Jurkat, Clone E6-1 (cell line): ENCODE measurements at regions not wholly inside any gene's neighbourhood (a gene's known extent, or its start where the extent isn't known, plus 50 kb on each side); places are given as distances from the start of the nearest gene placed in this dataset.

ENCODE experiments used
- DNase-seq: peaks from one replicate; pipeline ENCODE4 v3.0.0-alpha.2; 2011; ENCODE audit warnings: low read depth, low spot score
- H3K4me3 ChIP-seq: 2 replicates; pipeline ENCODE4 v1.5.1; 2011; ENCODE audit warnings: mild to moderate bottlenecking, low read length, control low read depth, moderate library complexity

DNA sequence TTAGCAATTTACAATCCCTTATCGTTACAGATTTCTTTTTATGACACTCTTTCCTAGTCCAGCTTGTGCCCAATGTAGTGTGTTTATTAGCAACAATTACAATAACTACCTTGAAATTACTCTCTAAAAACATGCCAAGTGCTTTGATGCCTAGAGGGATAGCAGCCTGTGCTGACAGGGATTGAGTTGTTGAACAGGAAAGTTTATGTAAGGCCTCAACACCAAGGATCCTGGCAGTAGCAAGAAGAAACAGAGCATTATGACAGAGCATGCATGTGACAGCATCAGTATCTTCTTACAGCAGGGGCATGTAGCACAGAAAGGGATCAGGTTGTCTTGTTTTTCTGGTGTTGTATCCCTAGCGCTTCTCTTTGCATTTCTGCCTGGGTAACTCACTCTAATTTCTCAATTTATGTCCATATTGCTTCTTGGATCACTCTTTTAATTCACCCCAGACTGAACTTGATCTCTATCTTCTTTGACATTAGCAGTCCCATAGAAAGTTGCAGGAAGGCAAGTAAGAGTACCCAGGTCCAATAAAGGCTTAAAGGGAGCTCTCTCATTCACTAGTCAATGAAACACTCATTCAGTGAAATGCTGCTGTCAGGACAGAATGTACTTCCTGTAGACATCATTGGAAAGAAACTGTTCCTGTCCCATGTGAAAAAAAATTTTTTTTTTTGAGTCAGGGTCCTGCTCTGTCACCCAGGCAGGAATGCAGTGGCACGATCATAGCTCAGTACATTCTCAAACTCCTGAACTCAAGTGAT is 220.0 kb upstream of the GRIP1 start:
- no peak for DNase-seq
- H3K4me3 ChIP-seq: no peak overlapping the region

DNA sequence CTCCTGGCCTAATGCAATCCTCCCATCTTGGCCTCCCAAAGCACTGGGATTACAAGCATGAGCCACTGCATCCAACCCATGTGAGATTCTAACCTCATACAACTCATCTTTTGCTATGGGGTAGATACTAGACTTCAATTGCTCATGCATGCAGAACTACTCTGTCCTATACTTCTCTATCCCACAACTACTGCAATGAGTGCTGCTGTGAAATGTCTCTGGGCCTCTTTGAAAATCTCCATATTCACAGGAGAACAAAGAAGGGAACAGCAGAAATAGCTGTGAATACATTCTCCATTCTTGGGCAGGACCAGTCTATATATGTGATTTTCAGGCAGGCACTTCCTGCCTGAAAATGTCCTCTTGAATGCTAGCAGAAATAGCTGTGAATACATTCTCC is 220.7 kb upstream of the GRIP1 start:
- no peak overlapping the region for H3K4me3 ChIP-seq
- no peak for DNase-seq

DNA sequence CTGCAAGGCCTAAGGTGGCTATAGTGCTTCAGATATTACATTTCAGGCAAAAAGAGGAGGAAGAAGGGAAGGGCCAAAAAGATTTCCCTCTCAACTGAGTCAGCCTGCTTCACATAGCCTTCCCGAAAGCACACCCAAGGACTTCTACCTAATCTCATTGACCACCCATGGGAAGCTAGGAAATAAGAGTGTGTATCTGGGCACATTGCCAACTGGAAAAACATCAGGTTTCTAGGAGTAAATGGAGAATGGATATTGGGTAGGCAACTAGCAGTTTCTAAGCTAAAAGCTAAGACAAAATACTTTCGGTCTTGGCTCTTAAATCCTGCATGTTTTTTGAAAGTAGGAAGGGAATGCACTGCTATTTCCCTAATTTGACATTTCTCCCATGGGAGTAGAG is 221.7 kb upstream of the GRIP1 start:
- DNase-seq: no peak
- H3K4me3 ChIP-seq: no peak overlapping the region

DNA sequence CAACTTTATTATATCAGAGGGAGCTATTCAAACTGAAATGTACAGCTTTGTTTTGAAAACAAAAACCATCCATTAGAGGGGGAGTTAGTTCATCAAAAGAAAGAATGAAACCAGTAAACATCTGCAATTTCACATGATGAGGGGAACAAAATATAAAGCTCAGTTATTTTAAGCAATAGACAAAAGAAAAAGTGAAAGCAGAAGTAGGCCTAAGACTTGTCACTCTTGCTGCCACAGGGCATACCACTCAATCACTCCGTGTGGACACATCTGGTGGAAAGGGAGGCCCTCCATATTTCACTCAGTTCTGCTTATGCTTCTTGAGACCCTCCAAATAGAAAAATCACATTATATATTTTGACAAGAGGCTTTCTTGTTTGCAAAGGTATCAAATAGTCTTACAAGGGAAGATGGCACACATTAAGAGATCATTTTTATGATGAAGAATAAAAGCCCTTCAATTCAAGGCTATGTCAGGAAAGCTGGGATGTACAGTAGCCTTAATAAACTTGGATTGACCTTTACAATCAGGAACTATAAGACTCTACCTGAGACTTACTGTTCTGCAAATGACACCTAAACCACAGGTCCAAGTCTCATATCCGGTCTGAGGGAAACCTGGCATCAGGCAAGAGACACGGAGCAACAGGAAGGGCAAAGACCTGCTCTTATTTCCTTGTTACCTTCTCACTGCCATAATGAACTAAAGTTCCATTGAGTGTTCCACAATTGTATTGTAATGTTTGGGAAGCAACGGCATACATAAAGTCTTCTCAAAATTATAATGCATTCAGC is 222.5 kb upstream of the GRIP1 start:
- no peak overlapping the region for H3K4me3 ChIP-seq
- DNase-seq: no peak

DNA sequence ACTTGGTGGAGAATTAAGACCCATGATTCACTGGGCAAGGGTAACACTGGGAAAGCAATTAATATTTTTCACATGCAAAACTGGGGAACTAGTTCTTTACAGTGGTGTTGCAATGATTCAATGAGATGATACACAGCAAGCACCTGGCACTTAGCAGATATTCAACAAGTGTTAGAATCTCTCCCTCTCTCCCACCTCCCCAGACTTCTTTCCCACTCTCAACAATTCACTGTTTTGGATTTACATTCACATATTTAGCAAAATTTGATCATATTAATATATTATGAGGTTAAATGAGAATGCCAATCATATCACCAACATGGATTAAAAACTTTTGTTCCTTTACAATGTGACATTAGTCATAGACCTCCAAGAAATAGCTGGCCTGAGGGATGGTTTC is 223.1 kb upstream of the GRIP1 start:
- no peak for DNase-seq

DNA sequence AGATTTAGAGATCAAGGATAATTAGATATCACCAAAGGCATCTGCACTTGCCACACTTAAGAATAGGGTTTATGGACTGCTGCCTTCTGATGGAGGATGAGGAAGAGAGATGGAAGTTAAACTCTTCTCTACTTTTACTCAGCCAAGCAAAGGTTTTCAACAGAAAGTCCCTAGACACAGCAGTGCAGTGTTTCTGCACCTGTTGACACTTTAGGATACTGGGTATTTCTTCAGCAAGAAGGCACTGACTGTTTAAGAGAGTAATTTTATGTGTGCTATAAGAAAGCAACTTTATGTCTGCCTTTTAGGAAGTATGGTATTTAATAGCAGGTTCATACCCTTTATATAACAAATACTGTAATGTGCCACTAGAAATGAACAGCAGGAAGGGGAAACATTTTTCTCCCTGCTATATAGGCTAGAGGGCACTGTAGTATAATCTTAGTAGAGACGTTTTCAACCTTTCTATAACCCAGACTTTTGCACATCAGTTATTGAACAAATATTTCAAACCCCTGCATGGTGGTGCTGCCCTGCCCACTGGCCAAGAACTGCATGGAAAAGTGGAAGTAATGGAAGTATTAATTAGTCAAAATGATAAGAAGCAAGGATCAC is 225.0 kb upstream of the GRIP1 start:
- H3K4me3 ChIP-seq: no peak overlapping the region
- no peak for DNase-seq

More for the DNA sequence above, 223.1 kb upstream of the GRIP1 start:
- no peak overlapping the region for H3K4me3 ChIP-seq

DNA sequence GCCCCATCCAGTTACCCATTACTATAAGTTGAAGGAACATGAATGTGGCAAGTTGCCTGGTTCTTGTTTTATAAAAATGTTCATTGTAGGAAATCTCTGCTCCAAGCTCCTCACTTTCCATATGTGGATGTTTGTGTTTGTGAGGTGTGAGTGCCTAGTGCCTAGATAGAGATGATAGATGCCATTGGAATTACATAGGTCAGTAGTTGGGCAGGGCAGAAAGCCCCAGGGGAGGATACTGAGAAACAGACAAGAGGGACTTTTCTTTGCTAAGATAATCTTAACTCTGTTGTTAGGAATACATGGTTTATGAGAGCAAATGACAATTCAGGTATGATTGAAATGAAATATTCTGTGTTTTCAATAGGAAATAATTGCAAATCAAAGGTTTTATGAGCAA is 226.3 kb upstream of the GRIP1 start:
- DNase-seq: no peak
- H3K4me3 ChIP-seq: no peak overlapping the region

DNA sequence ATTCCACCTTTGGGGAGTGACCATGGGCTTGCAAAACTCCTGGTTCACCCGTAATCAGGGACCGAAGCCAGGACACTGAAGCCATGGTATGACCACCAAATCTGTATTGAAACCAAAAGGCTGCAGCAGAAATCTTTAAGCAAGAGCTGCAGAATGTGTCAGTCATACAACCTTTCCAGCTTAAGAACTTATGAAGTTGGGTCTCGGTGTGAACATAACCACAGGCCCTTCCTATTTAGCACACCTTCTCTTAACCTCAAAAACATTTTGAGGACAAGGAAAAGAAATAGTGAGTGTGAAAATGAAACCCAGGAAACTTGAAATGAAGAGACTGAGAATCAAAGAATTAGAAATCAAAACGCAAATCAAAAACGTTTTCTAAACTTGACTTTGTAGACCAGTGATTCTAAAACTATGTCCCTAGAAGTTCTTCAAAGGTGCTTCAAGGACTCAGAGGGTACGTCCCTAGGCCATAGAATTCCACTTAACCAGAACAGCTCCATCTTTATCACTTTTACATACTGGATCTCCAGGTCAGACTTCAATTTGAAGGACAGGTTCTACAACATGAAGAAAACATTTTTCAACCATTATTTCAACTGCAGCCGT is 231.6 kb upstream of the GRIP1 start:
- no peak for DNase-seq
- H3K4me3 ChIP-seq: no peak overlapping the region

DNA sequence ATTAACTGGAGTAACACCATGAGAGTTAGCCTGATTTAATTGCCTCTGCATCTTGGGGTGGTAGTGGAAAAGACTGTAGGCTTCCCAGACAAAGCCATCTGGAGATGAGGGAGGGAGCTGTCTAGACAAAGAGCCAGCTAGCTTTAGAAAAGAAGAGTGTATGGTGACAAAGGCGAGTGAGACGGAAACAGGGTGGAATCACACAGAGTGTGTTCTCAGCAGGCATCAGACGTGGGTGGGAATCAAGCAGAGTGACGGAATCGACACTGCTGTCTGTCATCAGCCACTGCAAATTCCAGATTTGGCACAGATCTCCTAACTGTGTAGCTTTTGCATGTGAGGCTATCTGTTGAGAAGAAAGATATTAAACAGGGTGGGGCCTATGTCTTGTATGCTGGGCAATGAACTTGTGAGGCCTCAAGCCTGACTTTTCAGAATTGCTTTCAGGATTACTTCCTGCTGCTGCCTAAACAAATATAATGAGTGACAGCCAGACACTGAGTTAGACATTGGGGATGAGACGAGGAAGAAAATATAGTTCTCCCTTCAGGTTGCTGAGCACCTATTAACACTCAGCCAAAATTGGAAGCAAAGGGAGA is 236.5 kb upstream of the GRIP1 start:
- no peak for DNase-seq
- H3K4me3 ChIP-seq: no peak overlapping the region

DNA sequence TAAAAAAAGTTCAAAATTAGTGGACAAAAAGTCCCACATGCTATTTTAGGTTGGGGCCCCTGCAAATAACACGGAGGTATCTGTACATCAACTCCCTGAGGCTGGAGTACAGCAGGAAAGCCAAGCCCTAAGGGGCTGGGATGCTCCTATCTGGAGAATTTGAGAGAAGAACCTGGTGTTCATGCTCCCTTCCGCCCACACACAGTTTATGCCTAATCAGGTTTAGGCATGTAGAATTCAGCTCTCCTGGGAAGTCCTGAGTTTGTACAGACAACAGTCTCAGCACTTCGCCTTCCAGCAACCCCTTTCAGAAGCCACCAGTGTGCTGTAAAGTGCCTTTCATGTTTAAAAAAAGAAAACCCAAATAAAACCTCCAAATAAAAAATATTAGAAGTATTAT is 237.3 kb upstream of the GRIP1 start:
- no peak for DNase-seq
- H3K4me3 ChIP-seq: no peak overlapping the region

DNA sequence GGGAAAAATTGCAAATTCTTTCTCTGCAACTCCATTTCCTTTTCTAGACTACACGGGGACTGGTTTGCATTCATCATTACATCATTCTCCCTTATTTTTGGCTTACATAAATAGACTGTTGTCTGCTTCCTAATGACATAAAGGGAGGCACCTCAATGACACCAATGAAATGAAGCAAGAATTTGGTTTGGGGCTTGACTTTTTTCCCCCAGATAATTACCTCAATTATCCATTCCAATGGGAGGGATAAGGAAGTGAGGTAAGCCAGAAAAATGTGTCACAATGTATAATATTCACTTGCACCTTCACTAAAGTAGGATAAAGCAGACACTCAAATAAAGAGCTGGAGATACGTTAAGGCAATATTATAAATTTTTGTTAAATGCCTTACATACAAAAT is 240.6 kb upstream of the GRIP1 start:
- DNase-seq: no peak

DNA sequence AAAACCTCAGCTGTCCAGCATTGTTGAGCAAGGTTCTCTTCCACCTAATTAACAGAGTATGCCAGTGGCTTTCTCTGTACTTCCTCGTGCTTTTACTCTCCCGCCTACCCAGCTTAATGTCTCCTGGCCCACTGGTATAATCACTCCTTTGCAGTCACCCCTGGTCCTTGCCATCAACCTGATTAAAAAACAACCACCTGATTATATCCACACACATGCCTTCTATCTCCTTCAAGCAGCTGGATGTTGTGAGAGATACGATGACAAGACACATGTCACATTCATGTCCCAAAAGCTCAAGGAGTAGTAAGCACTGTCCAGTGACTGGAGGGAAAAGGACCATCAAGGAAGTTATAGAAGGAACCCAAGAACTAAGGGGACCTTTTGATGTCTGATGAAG is 241.3 kb upstream of the GRIP1 start:
- H3K4me3 ChIP-seq: no peak overlapping the region
- no peak for DNase-seq

More for the DNA sequence above, 240.6 kb upstream of the GRIP1 start:
- no peak overlapping the region for H3K4me3 ChIP-seq

DNA sequence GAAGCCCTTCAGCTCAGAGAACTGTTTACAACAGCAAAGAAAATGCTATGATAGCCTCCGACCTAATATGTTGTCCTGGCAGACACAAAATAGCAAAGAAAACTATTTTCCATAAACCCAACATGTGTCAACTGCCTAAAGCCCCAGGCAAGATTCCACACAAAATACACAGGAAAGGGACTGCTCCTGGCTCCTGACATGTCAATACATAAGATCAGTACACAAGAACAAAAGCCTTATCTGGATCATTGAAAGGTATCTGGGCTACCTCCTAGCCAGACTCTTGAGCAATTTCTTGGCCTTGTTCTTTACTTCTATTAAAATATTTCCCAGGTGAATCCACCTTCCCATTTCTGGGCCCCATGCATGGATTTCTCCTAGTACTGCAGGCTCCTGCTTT is 242.3 kb upstream of the GRIP1 start:
- H3K4me3 ChIP-seq: no peak overlapping the region
- no peak for DNase-seq

DNA sequence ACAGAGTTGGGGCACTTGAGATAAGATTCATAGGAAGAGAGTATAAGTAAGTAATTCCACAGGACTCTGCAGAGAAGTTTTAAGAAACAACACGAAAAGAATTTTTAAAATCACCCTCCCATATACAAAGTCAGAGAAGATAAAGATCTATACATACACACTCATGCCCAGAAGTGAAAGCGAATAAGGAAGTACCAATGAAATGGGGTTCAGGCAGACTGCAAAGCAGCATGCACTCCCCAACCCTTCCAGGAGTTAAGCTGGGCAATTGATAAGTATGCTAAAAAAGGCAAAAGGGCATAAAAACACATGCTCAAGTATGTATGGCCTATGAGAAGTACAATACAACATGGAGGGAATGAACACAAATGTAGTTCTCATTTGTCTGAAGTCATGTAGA is 246.2 kb upstream of the GRIP1 start:
- H3K4me3 ChIP-seq: no peak overlapping the region
- DNase-seq: no peak

DNA sequence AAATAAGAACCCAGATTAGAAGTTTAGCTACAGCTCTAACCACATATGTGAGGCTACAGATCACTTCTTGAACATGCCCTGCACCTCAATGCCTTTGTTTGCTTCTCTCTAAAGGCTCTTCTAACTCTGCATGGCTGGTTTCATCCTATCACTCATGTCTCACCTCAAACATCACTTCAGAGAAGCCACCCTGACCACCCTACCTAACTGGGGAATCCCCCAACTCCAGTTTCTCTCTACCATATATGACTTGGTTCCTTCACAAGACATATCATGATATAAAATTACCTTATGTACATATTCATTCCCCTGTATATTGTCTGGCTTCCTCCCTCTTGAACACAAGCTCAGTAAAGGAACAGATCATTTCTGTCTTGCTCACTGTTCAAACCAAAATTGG is 250.2 kb upstream of the GRIP1 start:
- no peak for DNase-seq
- H3K4me3 ChIP-seq: no peak overlapping the region

DNA sequence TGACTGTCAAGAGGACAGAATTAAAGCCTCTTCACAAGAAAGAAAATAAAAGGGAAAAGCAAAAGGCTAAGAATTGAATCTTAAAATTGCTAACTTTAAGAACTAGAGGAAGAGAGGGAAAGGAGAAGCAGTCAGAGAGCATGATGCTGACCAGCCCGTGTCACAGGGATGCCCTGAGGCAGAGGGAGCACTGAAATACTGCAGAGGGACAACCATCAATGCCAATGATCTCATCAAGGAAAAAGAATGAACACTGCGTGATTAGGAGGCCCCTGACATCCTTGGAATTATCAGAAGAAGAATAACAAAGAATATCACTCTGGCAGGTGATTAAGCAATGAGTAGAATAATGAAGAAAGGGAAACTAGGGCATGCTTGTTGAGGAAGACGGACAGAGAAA is 252.2 kb upstream of the GRIP1 start:
- no peak overlapping the region for H3K4me3 ChIP-seq

DNA sequence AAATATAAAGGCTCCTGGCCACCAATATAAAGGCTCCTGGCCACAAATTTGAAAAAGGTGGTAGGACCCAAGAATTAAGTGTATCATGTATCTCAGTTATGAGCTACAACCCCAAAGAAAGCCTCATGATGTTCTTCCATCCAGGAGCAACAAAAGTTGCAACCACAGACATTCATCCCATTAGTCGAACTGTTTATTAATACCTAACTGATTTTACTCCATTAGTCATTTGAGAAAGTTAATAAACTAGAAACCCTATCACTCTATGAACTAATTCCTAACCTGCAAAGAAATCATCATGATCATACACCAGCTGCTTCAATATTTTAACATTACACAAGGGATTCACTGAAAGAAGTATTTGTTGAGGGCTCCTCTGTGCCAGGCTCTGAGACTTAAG is 253.2 kb upstream of the GRIP1 start:
- H3K4me3 ChIP-seq: no peak overlapping the region

More for the DNA sequence above, 252.2 kb upstream of the GRIP1 start:
- no peak for DNase-seq

DNA sequence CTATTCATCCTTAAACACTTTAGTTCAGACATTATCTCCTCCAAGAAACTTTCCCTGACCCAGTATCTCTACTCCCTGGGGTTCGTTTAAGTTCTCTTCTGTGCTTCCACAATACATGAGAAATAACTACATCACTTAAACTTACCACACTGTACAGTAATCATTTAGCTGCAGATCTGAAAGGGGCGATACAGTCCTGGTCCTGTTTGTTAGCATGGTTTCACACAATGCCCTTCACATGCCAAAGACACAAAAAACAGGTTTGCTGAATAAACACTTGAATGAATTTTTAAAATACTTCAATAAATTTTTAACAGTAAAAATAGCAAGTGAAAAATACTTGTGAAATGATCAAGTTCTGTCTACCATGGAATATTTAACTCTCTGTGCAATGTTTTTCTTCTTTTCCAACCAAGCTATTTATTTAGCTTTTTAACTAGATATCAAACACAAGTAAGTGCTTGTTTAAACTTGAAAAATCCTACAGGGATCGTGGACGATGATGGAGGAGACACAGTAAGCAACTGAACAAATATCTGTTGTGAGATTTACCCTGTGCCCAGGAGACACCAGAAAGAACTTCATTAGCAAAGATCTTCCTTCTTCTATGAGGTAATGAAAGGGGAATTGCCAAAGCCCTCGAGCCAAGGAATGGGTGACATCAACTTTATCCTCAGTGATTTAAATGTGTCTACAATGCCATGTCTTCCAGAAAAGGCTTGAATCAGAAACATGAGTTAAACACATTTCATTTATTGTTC is 255.6 kb upstream of the GRIP1 start:
- DNase-seq: no peak
- no peak overlapping the region for H3K4me3 ChIP-seq

More for the DNA sequence above, 253.2 kb upstream of the GRIP1 start:
- DNase-seq: no peak

DNA sequence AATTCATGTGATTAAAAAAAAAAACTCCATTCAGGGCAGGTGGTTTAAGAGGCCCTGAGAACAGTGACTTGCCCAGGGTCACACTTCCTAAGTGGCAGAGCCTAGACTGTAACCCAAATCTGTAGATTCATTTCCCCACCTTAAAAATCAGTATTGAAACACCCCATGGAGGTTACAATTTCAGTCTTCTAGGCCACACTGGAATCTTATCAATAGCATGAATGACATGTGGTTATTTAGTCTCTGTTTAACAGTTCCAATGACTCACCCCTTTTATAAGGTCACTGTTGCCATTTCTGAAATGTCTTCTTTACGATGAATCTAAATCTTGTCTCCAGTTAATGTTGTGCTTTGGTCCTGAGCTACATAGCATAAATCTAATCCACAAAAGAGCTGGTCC is 262.3 kb upstream of the GRIP1 start:
- no peak overlapping the region for H3K4me3 ChIP-seq
- DNase-seq: no peak
